GM23338 (cell line): ENCODE measurements at regions not wholly inside any gene's neighbourhood (a gene's known extent, or its start where the extent isn't known, plus 50 kb on each side); places are given as distances from the start of the nearest gene placed in this dataset.

Source experiments
- CREB1 ChIP-seq: fragments of 250-450 bp; sonication (Bioruptor Pico); IDR thresholded peaks from 2 replicates; pipeline ENCODE4 v1.5.0; 2020; ENCODE audit warnings: low read depth, mild to moderate bottlenecking, moderate library complexity
- TF ChIP-seq, protein P1 (sequence below): fragments of 250-450 bp; sonication (Bioruptor Pico); IDR thresholded peaks from 2 replicates; pipeline ENCODE4 v1.5.0; 2020; ENCODE audit warnings: mild to moderate bottlenecking, moderate library complexity
- TF ChIP-seq, protein P2 (sequence below): IDR thresholded peaks from 2 replicates; pipeline ENCODE4 v1.6.1; 2016; ENCODE audit warnings: antibody characterized with exemption
- TF ChIP-seq, protein P3 (sequence below): IDR thresholded peaks from one replicate; pipeline ENCODE4 v1.6.1; 2018; ENCODE audit warnings: antibody characterized with exemption; ENCODE audit not compliant: unreplicated experiment

DNA sequence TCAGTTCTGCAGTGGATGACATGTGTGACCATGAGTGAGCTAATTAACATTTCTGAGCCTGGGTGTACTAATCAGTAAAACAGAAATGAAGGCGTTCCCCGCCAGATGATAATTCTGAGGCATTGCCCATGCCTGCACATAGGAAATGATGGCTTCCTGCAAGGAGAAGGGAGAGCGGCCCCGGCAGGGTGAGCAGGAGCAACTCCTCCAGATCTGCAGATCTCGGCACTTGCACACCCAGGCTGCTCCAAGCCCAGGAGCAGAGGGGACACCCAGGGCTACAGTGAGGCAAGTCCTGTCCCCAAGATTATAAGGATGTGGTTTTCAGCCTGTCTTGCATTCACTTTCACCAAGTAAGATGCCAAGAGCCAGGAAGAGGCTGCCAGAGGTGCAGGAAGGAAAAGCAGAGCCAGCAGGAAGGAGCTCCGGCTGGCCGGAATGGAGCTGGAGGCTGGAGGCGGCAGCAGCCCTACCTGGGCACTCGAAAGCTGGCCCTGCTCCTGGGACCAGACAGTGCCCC, 177.5 kb upstream of the CST7 start (continued):
- TF ChIP-seq, protein P1, sequence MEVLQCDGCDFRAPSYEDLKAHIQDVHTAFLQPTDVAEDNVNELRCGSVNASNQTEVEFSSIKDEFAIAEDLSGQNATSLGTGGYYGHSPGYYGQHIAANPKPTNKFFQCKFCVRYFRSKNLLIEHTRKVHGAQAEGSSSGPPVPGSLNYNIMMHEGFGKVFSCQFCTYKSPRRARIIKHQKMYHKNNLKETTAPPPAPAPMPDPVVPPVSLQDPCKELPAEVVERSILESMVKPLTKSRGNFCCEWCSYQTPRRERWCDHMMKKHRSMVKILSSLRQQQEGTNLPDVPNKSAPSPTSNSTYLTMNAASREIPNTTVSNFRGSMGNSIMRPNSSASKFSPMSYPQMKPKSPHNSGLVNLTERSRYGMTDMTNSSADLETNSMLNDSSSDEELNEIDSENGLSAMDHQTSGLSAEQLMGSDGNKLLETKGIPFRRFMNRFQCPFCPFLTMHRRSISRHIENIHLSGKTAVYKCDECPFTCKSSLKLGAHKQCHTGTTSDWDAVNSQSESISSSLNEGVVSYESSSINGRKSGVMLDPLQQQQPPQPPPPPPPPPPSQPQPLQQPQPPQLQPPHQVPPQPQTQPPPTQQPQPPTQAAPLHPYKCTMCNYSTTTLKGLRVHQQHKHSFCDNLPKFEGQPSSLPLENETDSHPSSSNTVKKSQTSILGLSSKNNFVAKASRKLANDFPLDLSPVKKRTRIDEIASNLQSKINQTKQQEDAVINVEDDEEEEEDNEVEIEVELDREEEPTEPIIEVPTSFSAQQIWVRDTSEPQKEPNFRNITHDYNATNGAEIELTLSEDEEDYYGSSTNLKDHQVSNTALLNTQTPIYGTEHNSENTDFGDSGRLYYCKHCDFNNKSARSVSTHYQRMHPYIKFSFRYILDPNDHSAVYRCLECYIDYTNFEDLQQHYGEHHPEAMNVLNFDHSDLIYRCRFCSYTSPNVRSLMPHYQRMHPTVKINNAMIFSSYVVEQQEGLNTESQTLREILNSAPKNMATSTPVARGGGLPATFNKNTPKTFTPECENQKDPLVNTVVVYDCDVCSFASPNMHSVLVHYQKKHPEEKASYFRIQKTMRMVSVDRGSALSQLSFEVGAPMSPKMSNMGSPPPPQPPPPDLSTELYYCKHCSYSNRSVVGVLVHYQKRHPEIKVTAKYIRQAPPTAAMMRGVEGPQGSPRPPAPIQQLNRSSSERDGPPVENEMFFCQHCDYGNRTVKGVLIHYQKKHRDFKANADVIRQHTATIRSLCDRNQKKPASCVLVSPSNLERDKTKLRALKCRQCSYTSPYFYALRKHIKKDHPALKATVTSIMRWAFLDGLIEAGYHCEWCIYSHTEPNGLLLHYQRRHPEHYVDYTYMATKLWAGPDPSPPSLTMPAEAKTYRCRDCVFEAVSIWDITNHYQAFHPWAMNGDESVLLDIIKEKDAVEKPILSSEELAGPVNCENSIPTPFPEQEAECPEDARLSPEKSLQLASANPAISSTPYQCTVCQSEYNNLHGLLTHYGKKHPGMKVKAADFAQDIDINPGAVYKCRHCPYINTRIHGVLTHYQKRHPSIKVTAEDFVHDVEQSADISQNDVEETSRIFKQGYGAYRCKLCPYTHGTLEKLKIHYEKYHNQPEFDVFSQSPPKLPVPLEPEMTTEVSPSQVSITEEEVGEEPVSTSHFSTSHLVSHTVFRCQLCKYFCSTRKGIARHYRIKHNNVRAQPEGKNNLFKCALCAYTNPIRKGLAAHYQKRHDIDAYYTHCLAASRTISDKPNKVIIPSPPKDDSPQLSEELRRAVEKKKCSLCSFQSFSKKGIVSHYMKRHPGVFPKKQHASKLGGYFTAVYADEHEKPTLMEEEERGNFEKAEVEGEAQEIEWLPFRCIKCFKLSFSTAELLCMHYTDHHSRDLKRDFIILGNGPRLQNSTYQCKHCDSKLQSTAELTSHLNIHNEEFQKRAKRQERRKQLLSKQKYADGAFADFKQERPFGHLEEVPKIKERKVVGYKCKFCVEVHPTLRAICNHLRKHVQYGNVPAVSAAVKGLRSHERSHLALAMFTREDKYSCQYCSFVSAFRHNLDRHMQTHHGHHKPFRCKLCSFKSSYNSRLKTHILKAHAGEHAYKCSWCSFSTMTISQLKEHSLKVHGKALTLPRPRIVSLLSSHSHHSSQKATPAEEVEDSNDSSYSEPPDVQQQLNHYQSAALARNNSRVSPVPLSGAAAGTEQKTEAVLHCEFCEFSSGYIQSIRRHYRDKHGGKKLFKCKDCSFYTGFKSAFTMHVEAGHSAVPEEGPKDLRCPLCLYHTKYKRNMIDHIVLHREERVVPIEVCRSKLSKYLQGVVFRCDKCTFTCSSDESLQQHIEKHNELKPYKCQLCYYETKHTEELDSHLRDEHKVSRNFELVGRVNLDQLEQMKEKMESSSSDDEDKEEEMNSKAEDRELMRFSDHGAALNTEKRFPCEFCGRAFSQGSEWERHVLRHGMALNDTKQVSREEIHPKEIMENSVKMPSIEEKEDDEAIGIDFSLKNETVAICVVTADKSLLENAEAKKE (CRISPR knock-in tag): no peak
- no peak for TF ChIP-seq CREB1
- TF ChIP-seq, protein P2, sequence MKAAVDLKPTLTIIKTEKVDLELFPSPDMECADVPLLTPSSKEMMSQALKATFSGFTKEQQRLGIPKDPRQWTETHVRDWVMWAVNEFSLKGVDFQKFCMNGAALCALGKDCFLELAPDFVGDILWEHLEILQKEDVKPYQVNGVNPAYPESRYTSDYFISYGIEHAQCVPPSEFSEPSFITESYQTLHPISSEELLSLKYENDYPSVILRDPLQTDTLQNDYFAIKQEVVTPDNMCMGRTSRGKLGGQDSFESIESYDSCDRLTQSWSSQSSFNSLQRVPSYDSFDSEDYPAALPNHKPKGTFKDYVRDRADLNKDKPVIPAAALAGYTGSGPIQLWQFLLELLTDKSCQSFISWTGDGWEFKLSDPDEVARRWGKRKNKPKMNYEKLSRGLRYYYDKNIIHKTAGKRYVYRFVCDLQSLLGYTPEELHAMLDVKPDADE: no peak
- TF ChIP-seq, protein P3, sequence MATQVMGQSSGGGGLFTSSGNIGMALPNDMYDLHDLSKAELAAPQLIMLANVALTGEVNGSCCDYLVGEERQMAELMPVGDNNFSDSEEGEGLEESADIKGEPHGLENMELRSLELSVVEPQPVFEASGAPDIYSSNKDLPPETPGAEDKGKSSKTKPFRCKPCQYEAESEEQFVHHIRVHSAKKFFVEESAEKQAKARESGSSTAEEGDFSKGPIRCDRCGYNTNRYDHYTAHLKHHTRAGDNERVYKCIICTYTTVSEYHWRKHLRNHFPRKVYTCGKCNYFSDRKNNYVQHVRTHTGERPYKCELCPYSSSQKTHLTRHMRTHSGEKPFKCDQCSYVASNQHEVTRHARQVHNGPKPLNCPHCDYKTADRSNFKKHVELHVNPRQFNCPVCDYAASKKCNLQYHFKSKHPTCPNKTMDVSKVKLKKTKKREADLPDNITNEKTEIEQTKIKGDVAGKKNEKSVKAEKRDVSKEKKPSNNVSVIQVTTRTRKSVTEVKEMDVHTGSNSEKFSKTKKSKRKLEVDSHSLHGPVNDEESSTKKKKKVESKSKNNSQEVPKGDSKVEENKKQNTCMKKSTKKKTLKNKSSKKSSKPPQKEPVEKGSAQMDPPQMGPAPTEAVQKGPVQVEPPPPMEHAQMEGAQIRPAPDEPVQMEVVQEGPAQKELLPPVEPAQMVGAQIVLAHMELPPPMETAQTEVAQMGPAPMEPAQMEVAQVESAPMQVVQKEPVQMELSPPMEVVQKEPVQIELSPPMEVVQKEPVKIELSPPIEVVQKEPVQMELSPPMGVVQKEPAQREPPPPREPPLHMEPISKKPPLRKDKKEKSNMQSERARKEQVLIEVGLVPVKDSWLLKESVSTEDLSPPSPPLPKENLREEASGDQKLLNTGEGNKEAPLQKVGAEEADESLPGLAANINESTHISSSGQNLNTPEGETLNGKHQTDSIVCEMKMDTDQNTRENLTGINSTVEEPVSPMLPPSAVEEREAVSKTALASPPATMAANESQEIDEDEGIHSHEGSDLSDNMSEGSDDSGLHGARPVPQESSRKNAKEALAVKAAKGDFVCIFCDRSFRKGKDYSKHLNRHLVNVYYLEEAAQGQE: no peak
